ENCODE measurements at regions not wholly inside any gene's neighbourhood (a gene's known extent, or its start where the extent isn't known, plus 50 kb on each side); places are given as distances from the start of the nearest gene placed in this dataset.
"Not testable (repeated sequence)": the region's sequence is repeated elsewhere in the genome, so short reads cannot be mapped to it uniquely, and the experiment has no call there.

DNA sequence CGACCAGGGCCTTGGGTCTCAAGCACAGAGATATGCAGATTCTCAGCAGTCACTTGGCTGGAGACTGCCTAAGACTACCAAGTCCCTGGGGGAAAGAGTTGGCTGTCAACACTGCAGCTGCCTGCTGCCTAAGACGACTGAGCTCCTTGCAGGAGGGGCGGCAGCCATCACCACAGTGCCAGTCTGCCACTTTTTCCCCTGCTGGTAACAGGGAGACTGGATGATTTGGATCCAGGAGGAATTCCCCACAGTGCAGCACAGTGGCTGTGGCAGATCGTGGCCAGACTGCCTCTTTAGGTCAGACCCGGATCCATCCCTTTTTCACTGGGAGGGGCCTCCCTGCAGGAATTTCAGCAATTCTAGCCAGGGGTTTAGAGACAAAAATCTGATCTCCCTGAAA is 743.5 kb downstream of the TGIF2LX start:
- not testable (repeated sequence) for H3K27me3 ChIP-seq (ENCODE audit: control insufficient read depth, insufficient read depth, low read length, poor library complexity, severe bottlenecking); H3K9ac ChIP-seq (ENCODE audit: extremely low read depth, low read length, poor library complexity, severe bottlenecking); H3K9me3 Mint-ChIP-seq; H3K4me3 Mint-ChIP-seq; H3K27me3 Mint-ChIP-seq (ENCODE audit: insufficient read depth); H3K4me3 ChIP-seq (ENCODE audit: low read length); H3K27ac Mint-ChIP-seq; H3K27ac ChIP-seq (ENCODE audit: low read depth, low read length); H3K36me3 Mint-ChIP-seq (ENCODE audit: low read depth); H3K9me3 ChIP-seq (ENCODE audit: control insufficient read depth, low read length); H3K36me3 ChIP-seq (ENCODE audit: control insufficient read depth, insufficient read depth, low read length); H3K4me1 ChIP-seq (ENCODE audit: control insufficient read depth, insufficient read depth, low read length); H3K4me1 Mint-ChIP-seq
- peak; percentile 75 for DNase-seq
- TF ChIP-seq, protein P1, sequence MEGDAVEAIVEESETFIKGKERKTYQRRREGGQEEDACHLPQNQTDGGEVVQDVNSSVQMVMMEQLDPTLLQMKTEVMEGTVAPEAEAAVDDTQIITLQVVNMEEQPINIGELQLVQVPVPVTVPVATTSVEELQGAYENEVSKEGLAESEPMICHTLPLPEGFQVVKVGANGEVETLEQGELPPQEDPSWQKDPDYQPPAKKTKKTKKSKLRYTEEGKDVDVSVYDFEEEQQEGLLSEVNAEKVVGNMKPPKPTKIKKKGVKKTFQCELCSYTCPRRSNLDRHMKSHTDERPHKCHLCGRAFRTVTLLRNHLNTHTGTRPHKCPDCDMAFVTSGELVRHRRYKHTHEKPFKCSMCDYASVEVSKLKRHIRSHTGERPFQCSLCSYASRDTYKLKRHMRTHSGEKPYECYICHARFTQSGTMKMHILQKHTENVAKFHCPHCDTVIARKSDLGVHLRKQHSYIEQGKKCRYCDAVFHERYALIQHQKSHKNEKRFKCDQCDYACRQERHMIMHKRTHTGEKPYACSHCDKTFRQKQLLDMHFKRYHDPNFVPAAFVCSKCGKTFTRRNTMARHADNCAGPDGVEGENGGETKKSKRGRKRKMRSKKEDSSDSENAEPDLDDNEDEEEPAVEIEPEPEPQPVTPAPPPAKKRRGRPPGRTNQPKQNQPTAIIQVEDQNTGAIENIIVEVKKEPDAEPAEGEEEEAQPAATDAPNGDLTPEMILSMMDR (conservative IDR thresholded peaks at IDR 0.05): peak; percentile 61
- WGBS, 2 experiments (ENCODE audit: insufficient coverage in 1 of 2, insufficient read length in 1 of 2): 77% methylated on average over 5 of the region's 5 CpGs; no CpG with 5 or more reads in 1 of the 2 experiments

DNA sequence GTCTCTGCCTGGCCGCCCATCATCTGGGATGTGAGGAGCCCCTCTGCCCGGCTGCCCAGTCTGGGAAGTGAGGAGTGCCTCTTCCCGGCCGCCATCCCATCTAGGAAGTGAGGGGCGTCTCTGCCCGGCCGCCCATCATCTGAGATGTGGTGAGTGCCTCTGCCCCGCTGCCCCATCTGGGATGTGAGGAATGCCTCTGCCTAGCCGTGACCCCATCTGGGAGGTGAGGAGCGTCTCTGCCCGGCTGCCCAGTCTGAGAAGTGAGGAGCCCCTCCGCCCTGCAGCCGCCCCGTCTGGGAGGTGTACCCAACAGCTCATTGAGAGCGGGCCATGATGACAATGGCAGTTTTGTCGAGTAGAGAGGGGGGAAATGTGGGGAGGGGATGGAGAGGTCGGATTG is 721.1 kb upstream of the PABPC5 start:
- not testable (repeated sequence) for H3K27ac Mint-ChIP-seq; H3K36me3 ChIP-seq (ENCODE audit: control insufficient read depth, insufficient read depth, low read length); DNase-seq; H3K36me3 Mint-ChIP-seq (ENCODE audit: low read depth); H3K4me3 ChIP-seq (ENCODE audit: low read length); H3K4me3 Mint-ChIP-seq; H3K9me3 ChIP-seq (ENCODE audit: control insufficient read depth, low read length); H3K27ac ChIP-seq (ENCODE audit: low read depth, low read length); H3K4me1 ChIP-seq (ENCODE audit: control insufficient read depth, insufficient read depth, low read length); H3K27me3 ChIP-seq (ENCODE audit: control insufficient read depth, insufficient read depth, low read length, poor library complexity, severe bottlenecking); H3K9ac ChIP-seq (ENCODE audit: extremely low read depth, low read length, poor library complexity, severe bottlenecking); H3K27me3 Mint-ChIP-seq (ENCODE audit: insufficient read depth); H3K4me1 Mint-ChIP-seq
- H3K9me3 Mint-ChIP-seq: peaks cover 40% of the 10 kb centered on the region
- 96% methylated on average over 12 of the region's 17 CpGs; no CpG with 5 or more reads in 1 of the 2 experiments for WGBS, 2 experiments (ENCODE audit: insufficient coverage in 1 of 2, insufficient read length in 1 of 2)

DNA sequence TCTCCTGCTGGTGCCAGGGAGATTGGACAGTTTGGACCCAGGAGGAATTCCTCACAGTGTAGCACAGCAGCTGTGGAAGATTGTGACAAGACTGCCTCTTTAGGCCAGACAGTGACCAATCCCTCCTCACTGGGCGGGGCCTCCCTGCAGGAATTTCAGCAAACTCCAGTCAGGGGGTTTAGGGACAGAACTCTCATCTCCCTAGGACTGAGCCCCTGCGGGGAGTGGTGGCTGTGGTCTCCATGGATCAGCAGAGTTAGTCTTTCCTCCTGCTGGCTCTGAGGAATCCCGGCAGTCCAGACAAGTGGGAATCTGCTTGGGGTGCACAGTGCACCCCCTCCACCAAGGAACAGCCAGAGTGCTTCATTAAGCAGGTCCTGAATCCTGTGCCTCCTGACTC is 697.1 kb upstream of the PABPC5 start:
- not testable (repeated sequence) for H3K4me1 Mint-ChIP-seq; H3K27ac ChIP-seq (ENCODE audit: low read depth, low read length); H3K27ac Mint-ChIP-seq; H3K4me3 Mint-ChIP-seq; H3K27me3 Mint-ChIP-seq (ENCODE audit: insufficient read depth); DNase-seq; H3K36me3 Mint-ChIP-seq (ENCODE audit: low read depth); H3K9me3 ChIP-seq (ENCODE audit: control insufficient read depth, low read length); H3K27me3 ChIP-seq (ENCODE audit: control insufficient read depth, insufficient read depth, low read length, poor library complexity, severe bottlenecking); H3K4me3 ChIP-seq (ENCODE audit: low read length); H3K9me3 Mint-ChIP-seq; H3K9ac ChIP-seq (ENCODE audit: extremely low read depth, low read length, poor library complexity, severe bottlenecking); H3K36me3 ChIP-seq (ENCODE audit: control insufficient read depth, insufficient read depth, low read length); H3K4me1 ChIP-seq (ENCODE audit: control insufficient read depth, insufficient read depth, low read length)
- WGBS, 2 experiments (ENCODE audit: insufficient coverage in 1 of 2, insufficient read length in 1 of 2): 96% methylated on average over 3 of the region's 3 CpGs; no CpG with 5 or more reads in 1 of the 2 experiments

DNA sequence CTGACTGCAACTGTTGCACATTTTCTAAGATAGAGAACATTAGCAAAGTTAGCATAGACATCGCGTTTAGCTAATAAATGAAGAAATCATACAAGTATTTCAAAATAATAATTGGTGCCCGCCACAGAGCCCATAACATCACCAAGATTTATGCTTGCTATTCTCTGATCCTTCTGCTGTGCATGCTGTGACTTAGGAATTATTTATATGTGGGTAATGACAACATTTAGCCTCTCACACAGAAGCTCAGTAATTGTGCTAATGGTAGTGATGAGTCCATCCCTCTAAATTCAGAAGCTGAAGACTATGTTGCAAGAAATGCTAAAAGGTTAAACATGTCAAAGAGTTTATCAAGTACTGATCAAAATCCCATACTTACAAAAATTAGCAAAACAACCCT is 677.0 kb upstream of the PABPC5 start:
- not testable (repeated sequence) for H3K9ac ChIP-seq (ENCODE audit: extremely low read depth, low read length, poor library complexity, severe bottlenecking); H3K4me3 Mint-ChIP-seq; H3K36me3 ChIP-seq (ENCODE audit: control insufficient read depth, insufficient read depth, low read length); H3K27me3 Mint-ChIP-seq (ENCODE audit: insufficient read depth); H3K4me3 ChIP-seq (ENCODE audit: low read length); DNase-seq; H3K9me3 ChIP-seq (ENCODE audit: control insufficient read depth, low read length); H3K27me3 ChIP-seq (ENCODE audit: control insufficient read depth, insufficient read depth, low read length, poor library complexity, severe bottlenecking); H3K9me3 Mint-ChIP-seq; H3K27ac Mint-ChIP-seq; H3K4me1 Mint-ChIP-seq; H3K27ac ChIP-seq (ENCODE audit: low read depth, low read length); H3K36me3 Mint-ChIP-seq (ENCODE audit: low read depth); H3K4me1 ChIP-seq (ENCODE audit: control insufficient read depth, insufficient read depth, low read length)
- WGBS, 2 experiments (ENCODE audit: insufficient coverage in 1 of 2, insufficient read length in 1 of 2): no CpG with 5 or more reads among the region's 3 CpGs

DNA sequence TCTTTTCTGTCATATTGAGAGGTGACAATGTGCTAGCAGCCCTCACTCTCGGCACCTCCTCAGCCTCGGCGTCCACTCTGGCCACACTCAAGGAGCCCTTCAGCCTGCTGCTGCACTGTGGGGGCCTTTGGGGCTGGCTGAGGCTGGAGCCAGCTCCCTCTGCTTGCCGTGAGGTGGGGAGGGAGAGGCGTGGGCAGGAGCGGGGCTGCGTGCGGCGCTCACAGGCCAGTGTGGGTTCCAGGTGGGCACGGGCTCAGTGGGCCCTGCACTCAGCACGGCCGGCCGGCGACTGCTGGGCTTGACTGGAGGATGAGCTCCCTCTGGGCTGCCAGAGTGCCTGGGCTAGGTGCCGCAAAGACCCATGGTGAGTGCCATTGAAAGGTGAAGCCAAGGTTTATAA is 669.2 kb upstream of the PABPC5 start:
- not testable (repeated sequence) for H3K9ac ChIP-seq (ENCODE audit: extremely low read depth, low read length, poor library complexity, severe bottlenecking); H3K4me1 Mint-ChIP-seq; H3K4me3 ChIP-seq (ENCODE audit: low read length); H3K27me3 ChIP-seq (ENCODE audit: control insufficient read depth, insufficient read depth, low read length, poor library complexity, severe bottlenecking); H3K4me1 ChIP-seq (ENCODE audit: control insufficient read depth, insufficient read depth, low read length); H3K27me3 Mint-ChIP-seq (ENCODE audit: insufficient read depth); H3K9me3 ChIP-seq (ENCODE audit: control insufficient read depth, low read length); H3K36me3 Mint-ChIP-seq (ENCODE audit: low read depth); H3K27ac Mint-ChIP-seq; DNase-seq; H3K36me3 ChIP-seq (ENCODE audit: control insufficient read depth, insufficient read depth, low read length); H3K4me3 Mint-ChIP-seq; H3K27ac ChIP-seq (ENCODE audit: low read depth, low read length)
- H3K9me3 Mint-ChIP-seq: peaks cover 11% of the 10 kb centered on the region
- WGBS, 2 experiments (ENCODE audit: insufficient coverage in 1 of 2, insufficient read length in 1 of 2): 93% methylated on average over 15 of the region's 15 CpGs; no CpG with 5 or more reads in 1 of the 2 experiments

DNA sequence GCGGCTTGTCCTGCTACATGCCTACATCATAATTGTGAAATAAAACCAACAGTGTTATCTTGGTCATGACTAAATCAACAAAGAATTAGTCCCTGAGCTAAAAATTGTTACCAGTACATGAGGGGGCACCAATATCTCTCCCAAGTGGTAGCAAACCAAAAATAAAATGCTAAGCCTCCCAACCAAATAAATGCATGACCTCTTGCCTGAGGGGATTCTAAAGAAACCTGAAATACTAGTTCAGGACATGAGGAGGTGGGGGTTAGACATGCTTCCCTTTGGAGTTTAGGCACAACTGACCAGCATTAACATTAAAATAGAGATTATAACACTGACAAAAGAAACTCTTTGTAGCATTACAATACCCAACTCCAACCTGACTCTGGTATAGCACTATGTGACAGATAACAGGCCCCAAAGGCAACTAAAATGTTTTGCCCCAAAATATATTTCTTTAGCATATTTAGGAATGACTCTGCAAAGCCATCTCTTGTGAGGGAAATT is 654.3 kb upstream of the PABPC5 start:
- not testable (repeated sequence) for H3K4me3 Mint-ChIP-seq; H3K36me3 ChIP-seq (ENCODE audit: control insufficient read depth, insufficient read depth, low read length); H3K27ac Mint-ChIP-seq; H3K27me3 ChIP-seq (ENCODE audit: control insufficient read depth, insufficient read depth, low read length, poor library complexity, severe bottlenecking); DNase-seq; H3K4me1 ChIP-seq (ENCODE audit: control insufficient read depth, insufficient read depth, low read length); H3K27me3 Mint-ChIP-seq (ENCODE audit: insufficient read depth); H3K27ac ChIP-seq (ENCODE audit: low read depth, low read length); H3K9ac ChIP-seq (ENCODE audit: extremely low read depth, low read length, poor library complexity, severe bottlenecking); H3K4me3 ChIP-seq (ENCODE audit: low read length); H3K9me3 ChIP-seq (ENCODE audit: control insufficient read depth, low read length); H3K4me1 Mint-ChIP-seq
- WGBS, 2 experiments (ENCODE audit: insufficient coverage in 1 of 2, insufficient read length in 1 of 2): no CpG with 5 or more reads among the region's 1 CpG
- Mint-ChIP-seq H3K36me3 (ENCODE audit: low read depth) (peaks cover 15% of the 10 kb centered on the region), H3K9me3 (peaks cover 37% of the 10 kb centered on the region)

Measured in endodermal cell (in vitro differentiated cells).